K562 (cell line): ENCODE measurements at regions not wholly inside any gene's neighbourhood (a gene's known extent, or its start where the extent isn't known, plus 50 kb on each side); places are given as distances from the start of the nearest gene placed in this dataset.

Experiments used
- ATAC-seq: fragments of 200-7000 bp; cut with Tn5 transposase; 3 replicates; pipeline ENCODE4 v1.9.1; 2020; ENCODE audit warnings: moderate library complexity
- BruUV-seq: library from RNA; stranded (reverse); fragments of 400-500 nt; replicated peaks from 2 replicates; lab custom pipeline; 2021; lab: Mats Ljungman, UMichigan
- CTCF ChIA-PET: fragments of 300-600 bp; formaldehyde crosslinking; extraction: SDS; loops from one replicate; lab custom pipeline; 2021; ENCODE audit warnings: low intra/inter-chr PET ratio; lab: Yijun Ruan, JAX
- POLR2A ChIA-PET: fragments of 300-600, 350-650 bp; sonication (Branson Sonifier 250); formaldehyde crosslinking; extraction: SDS; loops from one replicate; lab custom pipeline; 2021; ENCODE audit warnings: antibody characterized with exemption, inconsistent platforms; lab: Yijun Ruan, JAX
- DNase-seq, 4 experiments: peaks; one replicate each; pipeline versions ENCODE4 v3.0.0 to v3.0.0-alpha.2; 2011 to 2018; ENCODE audit warnings: low spot score in 3 of 4, mixed read lengths in 3 of 4; ENCODE audit errors: extremely low read depth in 1 of 4
- FAIRE-seq: peaks from 2 replicates; lab custom pipeline; 2011; peaks lifted over from hg19 to GRCh38; lab: Jason Lieb, UNC
- H2AFZ ChIP-seq: 2 replicates; pipeline ENCODE4 v1.6.0; 2011; ENCODE audit warnings: low read depth, low read length, control low read depth, inconsistent platforms
- H3K27ac ChIP-seq: fragments of 200-600 bp; 3 replicates; pipeline ENCODE4 v1.8.0; 2011; ENCODE audit warnings: low read depth, mild to moderate bottlenecking, control low read depth, inconsistent platforms, low read length, moderate library complexity, mixed read lengths; ENCODE audit errors: extremely low read depth
- H3K27me3 ChIP-seq, 2 experiments: fragments of 300-600 bp in 1 of 2; 2 replicates in 1 of 2; 3 replicates in 1 of 2; pipeline versions ENCODE4 v1.6.0 to v1.8.0; 2011; ENCODE audit warnings: inconsistent platforms in 2 of 2, low read length in 2 of 2, mild to moderate bottlenecking in 1 of 2, mixed read lengths in 1 of 2, moderate library complexity in 1 of 2; ENCODE audit not compliant: control insufficient read depth in 2 of 2, insufficient read depth in 2 of 2
- H3K36me3 ChIP-seq: fragments of 300-600 bp; 3 replicates; pipeline ENCODE4 v1.8.0; 2011; ENCODE audit warnings: mild to moderate bottlenecking, low read length, inconsistent platforms; ENCODE audit not compliant: control insufficient read depth, insufficient read depth
- H3K4me1 ChIP-seq, 2 experiments: fragments of 200-600 bp in 1 of 2; replicated peaks in 1 of 2; 2 replicates in 1 of 2; 3 replicates in 1 of 2; pipeline versions ENCODE4 v1.5.1 to v1.8.0; 2011; ENCODE audit warnings: inconsistent platforms in 2 of 2, low read length in 2 of 2, mild to moderate bottlenecking in 1 of 2, mixed read lengths in 1 of 2, moderate library complexity in 1 of 2; ENCODE audit not compliant: control insufficient read depth in 2 of 2, insufficient read depth in 2 of 2
- H3K4me2 ChIP-seq: 2 replicates; pipeline ENCODE4 v1.6.1; 2011; ENCODE audit warnings: low read length, control low read depth, inconsistent platforms, mixed read lengths; ENCODE audit not compliant: insufficient read depth
- H3K4me3 ChIP-seq: fragments of 200-600 bp; sonication (generic), shearing (Covaris generic); 2 replicates; pipeline ENCODE4 v1.5.1; 2016; ENCODE audit warnings: control low read depth, inconsistent platforms
- H3K79me2 ChIP-seq: fragments of 200-600 bp; 3 replicates; pipeline ENCODE4 v1.8.0; 2011; ENCODE audit warnings: low read length, inconsistent platforms; ENCODE audit not compliant: control insufficient read depth, insufficient read depth
- H3K9ac ChIP-seq, 2 experiments: 2 replicates each; pipeline versions ENCODE4 v1.6.0 to v1.6.1; 2011; ENCODE audit warnings: low read depth in 2 of 2, low read length in 2 of 2, control low read depth in 1 of 2, inconsistent platforms in 1 of 2, mild to moderate bottlenecking in 1 of 2, mixed read lengths in 1 of 2; ENCODE audit not compliant: insufficient read depth in 1 of 2
- H3K9me1 ChIP-seq: one replicate; pipeline ENCODE4 v1.6.0; 2011; ENCODE audit warnings: inconsistent platforms, mild to moderate bottlenecking, low read length, moderate library complexity; ENCODE audit not compliant: control insufficient read depth, insufficient read depth
- H3K9me3 ChIP-seq: replicated peaks from 2 replicates; pipeline ENCODE4 v1.5.1; 2011; ENCODE audit warnings: low read depth, low read length, inconsistent platforms; ENCODE audit not compliant: control insufficient read depth, insufficient read depth
- H4K20me1 ChIP-seq: replicated peaks from 2 replicates; pipeline ENCODE4 v1.6.1; 2011; ENCODE audit warnings: low read length, inconsistent platforms, mixed read lengths; ENCODE audit not compliant: control insufficient read depth, insufficient read depth
- BACH1 ChIP-seq: fragments of 200-800 bp; sonication (Bioruptor generic); IDR thresholded peaks from 2 replicates; pipeline ENCODE4 v1.6.1; 2016; ENCODE audit warnings: missing genetic modification characterization, missing compliant biosample characterization
- CEBPG ChIP-seq, 3 experiments: fragments of 200-800 bp in 1 of 3; sonication (Bioruptor generic) in 1 of 3; sonication (generic) in 1 of 3; formaldehyde crosslinking in 1 of 3; IDR thresholded peaks in 2 of 3; conservative IDR thresholded peaks in 1 of 3; 2 replicates each; pipeline versions ENCODE4 v1.6.1 to v1.8.0; 2016 to 2022; ENCODE audit warnings: missing compliant biosample characterization in 2 of 3, missing genetic modification characterization in 2 of 3, mild to moderate bottlenecking in 1 of 3, missing genetic modification reagents in 1 of 3
- CREB5 ChIP-seq: fragments of 250-450 bp; sonication (Bioruptor Pico); IDR thresholded peaks from 2 replicates; pipeline ENCODE4 v1.5.0; 2020; ENCODE audit warnings: mild to moderate bottlenecking
- HCFC1 ChIP-seq: IDR thresholded peaks from 2 replicates; pipeline ENCODE4 v1.6.1; 2012; ENCODE audit warnings: low read depth, low read length, improper control_type of control experiment
- IRF2 ChIP-seq: sonication (generic); formaldehyde crosslinking; IDR thresholded peaks from 2 replicates; pipeline ENCODE4 v1.8.1; 2022; ENCODE audit warnings: mild to moderate bottlenecking, missing genetic modification reagents
- PBX2 ChIP-seq, 2 experiments: IDR thresholded peaks in 1 of 2; conservative IDR thresholded peaks in 1 of 2; 2 replicates each; pipeline ENCODE4 v1.6.1; 2016; ENCODE audit warnings: low read depth in 2 of 2, mild to moderate bottlenecking in 1 of 2, missing compliant biosample characterization in 1 of 2, missing genetic modification characterization in 1 of 2, moderate library complexity in 1 of 2
- SRSF9 ChIP-seq: fragments of 200-400 bp; formaldehyde crosslinking; IDR thresholded peaks from 2 replicates; pipeline ENCODE4 v1.6.1; 2017; ENCODE audit warnings: low read depth, low read length, borderline replicate concordance
- TAF1 ChIP-seq: IDR thresholded peaks from 2 replicates; pipeline ENCODE4 v1.6.1; 2011; ENCODE audit warnings: mild to moderate bottlenecking, low read length, moderate library complexity; ENCODE audit not compliant: insufficient read depth, control insufficient read depth, severe bottlenecking; ENCODE audit errors: extremely low read depth
- ZC3H4 ChIP-seq: sonication (generic); formaldehyde crosslinking; IDR thresholded peaks from 2 replicates; pipeline ENCODE4 v1.9.0; 2021; ENCODE audit warnings: missing genetic modification reagents, borderline replicate concordance
- ZEB2 ChIP-seq: fragments of 450-650 bp; IDR thresholded peaks from 2 replicates; pipeline ENCODE4 v1.6.1; 2016
- ZNF253 ChIP-seq: fragments of 250-450 bp; sonication (Bioruptor Pico); conservative IDR thresholded peaks from 2 replicates; pipeline ENCODE4 v1.6.1; 2021; ENCODE audit warnings: mild to moderate bottlenecking
- ZNF431 ChIP-seq: sonication (generic); formaldehyde crosslinking; IDR thresholded peaks from 2 replicates; pipeline ENCODE4 v1.8.0; 2022; ENCODE audit warnings: mild to moderate bottlenecking, missing genetic modification reagents
- ZNF707 ChIP-seq: fragments of 250-450 bp; sonication (Bioruptor Pico); conservative IDR thresholded peaks from 2 replicates; pipeline ENCODE4 v1.8.0; 2022; ENCODE audit warnings: inconsistent platforms, mild to moderate bottlenecking, moderate library complexity
- WGBS: fragments of 100-300 bp; shearing (Covaris generic); methylation state at CpG from one replicate; pipeline ENCODE4 v1.1.6; 2016; ENCODE audit warnings: low coverage, mixed read lengths; ENCODE audit not compliant: insufficient coverage; ENCODE audit errors: missing lambda C conversion rate; 5-methylcytosine and 5-hydroxymethylcytosine counted together
- in situ Hi-C: fragments of 300-500 bp; cut with MboI; formaldehyde crosslinking; loops from 4 replicates; pipeline ENCODE4 v1.15.0; 2018; ENCODE audit warnings: inconsistent platforms, mixed read lengths
- intact Hi-C: fragments of 100-400 bp; cut with micrococcal nuclease; formaldehyde crosslinking; loops from 2 replicates; pipeline ENCODE4 v1.14.2; 2022
- TF ChIP-seq, protein P1 (sequence below): fragments of 450-650 bp; formaldehyde crosslinking; IDR thresholded peaks from 2 replicates; pipeline ENCODE4 v1.4.0; 2022; ENCODE audit warnings: mild to moderate bottlenecking, moderate library complexity
- TF ChIP-seq, protein P2 (sequence below): fragments of 450-650 bp; IDR thresholded peaks from 2 replicates; pipeline ENCODE4 v1.6.1; 2016; ENCODE audit warnings: antibody characterized with exemption

DNA sequence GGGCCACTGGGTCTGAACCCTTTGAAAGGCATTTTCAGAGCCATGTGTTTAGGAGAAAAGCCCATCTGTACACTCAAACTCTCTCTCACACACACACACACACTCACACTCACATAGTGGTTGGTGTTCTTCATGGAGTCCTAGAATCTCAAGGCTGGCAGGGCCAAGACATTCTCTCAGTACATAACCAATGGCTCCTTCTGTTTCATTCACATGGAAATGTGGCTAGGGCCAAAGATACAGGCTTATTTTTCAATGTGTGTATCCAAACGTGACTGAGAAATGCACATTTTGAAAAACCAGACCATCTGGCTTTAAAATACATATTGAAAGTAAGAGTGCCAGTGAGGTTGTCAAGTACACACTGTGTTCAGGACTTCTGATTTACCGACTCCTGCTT lies 59.0 kb upstream of the SALL1 start:
- H2AFZ ChIP-seq: no peak overlapping the region
- TF ChIP-seq ZEB2 (no peak), IRF2 (CRISPR knock-in tag) (no peak), ZNF707 (CRISPR knock-in tag) (no peak), SRSF9 (no peak), ZNF253 (CRISPR knock-in tag) (no peak), CEBPG (CRISPR knock-in tag; IDR thresholded peaks at IDR 0.05) (no peak), CEBPG (tag; conservative IDR thresholded peaks at IDR 0.05 in 1 of 2, IDR thresholded peaks at IDR 0.05 in 1 of 2) (no peak), PBX2 (CRISPR knock-in tag; IDR thresholded peaks at IDR 0.05; ENCODE audit: low read depth) (no peak), PBX2 (tag; conservative IDR thresholded peaks at IDR 0.05; ENCODE audit: low read depth) (no peak), TAF1 (no peak), CREB5 (CRISPR knock-in tag) (no peak), BACH1 (tag) (no peak), ZNF431 (CRISPR knock-in tag) (no peak), ZC3H4 (CRISPR knock-in tag) (no peak), HCFC1 (no peak)
- TF ChIP-seq, protein P1, sequence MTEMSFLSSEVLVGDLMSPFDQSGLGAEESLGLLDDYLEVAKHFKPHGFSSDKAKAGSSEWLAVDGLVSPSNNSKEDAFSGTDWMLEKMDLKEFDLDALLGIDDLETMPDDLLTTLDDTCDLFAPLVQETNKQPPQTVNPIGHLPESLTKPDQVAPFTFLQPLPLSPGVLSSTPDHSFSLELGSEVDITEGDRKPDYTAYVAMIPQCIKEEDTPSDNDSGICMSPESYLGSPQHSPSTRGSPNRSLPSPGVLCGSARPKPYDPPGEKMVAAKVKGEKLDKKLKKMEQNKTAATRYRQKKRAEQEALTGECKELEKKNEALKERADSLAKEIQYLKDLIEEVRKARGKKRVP (CRISPR knock-in tag): no peak
- TF ChIP-seq, protein P2, sequence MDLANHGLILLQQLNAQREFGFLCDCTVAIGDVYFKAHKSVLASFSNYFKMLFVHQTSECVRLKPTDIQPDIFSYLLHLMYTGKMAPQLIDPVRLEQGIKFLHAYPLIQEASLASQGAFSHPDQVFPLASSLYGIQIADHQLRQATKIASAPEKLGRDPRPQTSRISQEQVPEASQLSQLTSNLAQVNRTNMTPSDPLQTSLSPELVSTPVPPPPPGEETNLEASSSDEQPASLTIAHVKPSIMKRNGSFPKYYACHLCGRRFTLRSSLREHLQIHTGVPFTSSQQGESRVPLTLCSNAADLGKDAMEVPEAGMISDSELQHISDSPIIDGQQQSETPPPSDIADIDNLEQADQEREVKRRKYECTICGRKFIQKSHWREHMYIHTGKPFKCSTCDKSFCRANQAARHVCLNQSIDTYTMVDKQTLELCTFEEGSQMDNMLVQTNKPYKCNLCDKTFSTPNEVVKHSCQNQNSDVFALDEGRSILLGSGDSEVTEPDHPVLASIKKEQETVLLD: no peak
- TF ChIP-seq, all 486 proteins: peak for 0
- no peak overlapping the region for H3K9ac ChIP-seq
- H3K4me2 ChIP-seq: no peak overlapping the region
- ChIA-PET CTCF (no interaction called here), POLR2A (no interaction called here)
- H3K27ac ChIP-seq: no peak overlapping the region
- no peak for DNase-seq
- in situ Hi-C loops (no loop called here), intact Hi-C loops (no loop called here)
- WGBS: 3% methylated on average over 2 of the region's 2 CpGs
- no peaks in the 10 kb centered on the region for H3K36me3 ChIP-seq
- no TSS peak for BruUV-seq
- H3K9me3 ChIP-seq: no peaks in the 10 kb centered on the region
- no peaks in the 10 kb centered on the region for H3K9me1 ChIP-seq
- no peak overlapping the region for H3K4me3 ChIP-seq
- no peaks in the 10 kb centered on the region for H3K27me3 ChIP-seq
- no peak for FAIRE-seq
- no peaks in the 10 kb centered on the region for H3K79me2 ChIP-seq
- ATAC-seq: no peak
- H3K4me1 ChIP-seq: no peaks in the 10 kb centered on the region
- H4K20me1 ChIP-seq: no peaks in the 10 kb centered on the region
